Activated CD4-positive, alpha-beta T cell treated with anti-CD3 and anti-CD28 coated beads, Interleukin-2, amount 10 ng/mL, durations not matched to agents 7 days and 5 days (primary cell): ENCODE measurements at regions not wholly inside any gene's neighbourhood (a gene's known extent, or its start where the extent isn't known, plus 50 kb on each side); places are given as distances from the start of the nearest gene placed in this dataset.

ENCODE experiments used
- CTCF ChIA-PET: fragments of 350-600 bp; sonication (Branson Sonifier 250); formaldehyde crosslinking; loops from one replicate; lab custom pipeline; 2021; ENCODE audit warnings: antibody characterized with exemption; lab: Charles Lee
- POLR2A ChIA-PET: fragments of 350-600 bp; sonication (Branson Sonifier 250); formaldehyde crosslinking; loops from one replicate; lab custom pipeline; 2021; ENCODE audit warnings: antibody characterized with exemption; lab: Charles Lee
- DNase-seq: peaks from one replicate; pipeline ENCODE4 v3.0.0-alpha.2; 2020
- H3K27ac Mint-ChIP-seq: one replicate; pipeline ENCODE4 v1.8.0; 2021; ENCODE audit warnings: mild to moderate bottlenecking, moderate library complexity, mixed read lengths
- H3K27me3 Mint-ChIP-seq: one replicate; pipeline ENCODE4 v1.8.0; 2021; ENCODE audit warnings: mixed read lengths
- H3K36me3 Mint-ChIP-seq: one replicate; pipeline ENCODE4 v1.8.0; 2021; ENCODE audit warnings: low read depth, mixed read lengths
- H3K4me1 Mint-ChIP-seq: one replicate; pipeline ENCODE4 v1.8.0; 2021; ENCODE audit warnings: mixed read lengths
- H3K4me3 Mint-ChIP-seq: one replicate; pipeline ENCODE4 v1.8.0; 2021; ENCODE audit warnings: mild to moderate bottlenecking, moderate library complexity, mixed read lengths
- H3K9me3 Mint-ChIP-seq: one replicate; pipeline ENCODE4 v1.8.0; 2021; ENCODE audit warnings: mixed read lengths

GRCh38 chr5:119808474-119808873 is 179.1 kb downstream of the FAM170A start:
- Mint-ChIP-seq H3K36me3 (no peaks in the 10 kb centered on the region), H3K4me1 (no peaks in the 10 kb centered on the region), H3K4me3 (no peak overlapping the region), H3K9me3 (peaks cover 12% of the 10 kb centered on the region), H3K27ac (no peak overlapping the region), H3K27me3 (no peaks in the 10 kb centered on the region)
- POLR2A ChIA-PET = no interaction called here
- CTCF ChIA-PET = no interaction called here
- no peak for DNase-seq

GRCh38 chr5:119810217-119810616 is 180.9 kb downstream of the FAM170A start:
- no peak overlapping the region for H3K27ac Mint-ChIP-seq
- H3K4me1 Mint-ChIP-seq = no peaks in the 10 kb centered on the region
- DNase-seq = no peak
- H3K36me3 Mint-ChIP-seq = no peaks in the 10 kb centered on the region
- H3K4me3 Mint-ChIP-seq = no peak overlapping the region
- ChIA-PET POLR2A (no interaction called here), CTCF (no interaction called here)
- peaks cover 12% of the 10 kb centered on the region for H3K9me3 Mint-ChIP-seq
- no peaks in the 10 kb centered on the region for H3K27me3 Mint-ChIP-seq

GRCh38 chr5:119811458-119811857 is 182.1 kb downstream of the FAM170A start:
- Mint-ChIP-seq H3K27me3 (no peaks in the 10 kb centered on the region), H3K27ac (no peak overlapping the region), H3K36me3 (no peaks in the 10 kb centered on the region), H3K9me3 (peaks cover 10% of the 10 kb centered on the region), H3K4me3 (no peak overlapping the region), H3K4me1 (no peaks in the 10 kb centered on the region)
- ChIA-PET CTCF (no interaction called here), POLR2A (no interaction called here)
- DNase-seq = no peak

- ChIA-PET CTCF (no interaction called here), POLR2A (no interaction called here)
- no peaks in the 10 kb centered on the region for H3K4me1 Mint-ChIP-seq
- H3K9me3 Mint-ChIP-seq = no peaks in the 10 kb centered on the region
- no peak overlapping the region for H3K4me3 Mint-ChIP-seq
- no peaks in the 10 kb centered on the region for H3K36me3 Mint-ChIP-seq
- no peak overlapping the region for H3K27ac Mint-ChIP-seq
- DNase-seq = no peak
- no peaks in the 10 kb centered on the region for H3K27me3 Mint-ChIP-seq
These were observed 185.3 kb downstream of the FAM170A start for GRCh38 chr5:119814655-119815054.

GRCh38 chr5:119816055-119816454 is 186.7 kb downstream of the FAM170A start:
- ChIA-PET CTCF (no interaction called here), POLR2A (no interaction called here)
- no peaks in the 10 kb centered on the region for H3K36me3 Mint-ChIP-seq
- no peaks in the 10 kb centered on the region for H3K27me3 Mint-ChIP-seq
- H3K4me1 Mint-ChIP-seq = no peaks in the 10 kb centered on the region
- no peak for DNase-seq
- H3K9me3 Mint-ChIP-seq = no peaks in the 10 kb centered on the region
- no peak overlapping the region for H3K27ac Mint-ChIP-seq
- no peak overlapping the region for H3K4me3 Mint-ChIP-seq

GRCh38 chr5:119820016-119820415 is 190.7 kb downstream of the FAM170A start:
- Mint-ChIP-seq H3K27ac (no peak overlapping the region), H3K27me3 (no peaks in the 10 kb centered on the region), H3K4me1 (no peaks in the 10 kb centered on the region), H3K36me3 (no peaks in the 10 kb centered on the region), H3K4me3 (no peak overlapping the region), H3K9me3 (no peaks in the 10 kb centered on the region)
- ChIA-PET CTCF (no interaction called here), POLR2A (no interaction called here)
- DNase-seq = no peak

GRCh38 chr5:119820608-119821007 is 191.2 kb downstream of the FAM170A start:
- H3K27me3 Mint-ChIP-seq = no peaks in the 10 kb centered on the region
- H3K4me3 Mint-ChIP-seq = no peak overlapping the region
- H3K9me3 Mint-ChIP-seq = no peaks in the 10 kb centered on the region
- CTCF ChIA-PET = no interaction called here
- no peak for DNase-seq
- H3K36me3 Mint-ChIP-seq = no peaks in the 10 kb centered on the region
- H3K27ac Mint-ChIP-seq = no peak overlapping the region
- H3K4me1 Mint-ChIP-seq = no peaks in the 10 kb centered on the region
- POLR2A ChIA-PET = no interaction called here

GRCh38 chr5:119828541-119828940 is 199.2 kb downstream of the FAM170A start:
- ChIA-PET CTCF (no interaction called here), POLR2A (no interaction called here)
- Mint-ChIP-seq H3K36me3 (no peaks in the 10 kb centered on the region), H3K27ac (no peak overlapping the region), H3K9me3 (no peaks in the 10 kb centered on the region), H3K27me3 (no peaks in the 10 kb centered on the region), H3K4me3 (no peak overlapping the region), H3K4me1 (no peaks in the 10 kb centered on the region)
- no peak for DNase-seq

- no peak overlapping the region for H3K4me3 Mint-ChIP-seq
- H3K4me1 Mint-ChIP-seq = no peaks in the 10 kb centered on the region
- H3K27me3 Mint-ChIP-seq = no peaks in the 10 kb centered on the region
These were observed 200.0 kb downstream of the FAM170A start for GRCh38 chr5:119829341-119829740.

GRCh38 chr5:119833176-119833575 is 203.8 kb downstream of the FAM170A start:
- Mint-ChIP-seq H3K36me3 (no peaks in the 10 kb centered on the region), H3K4me3 (no peak overlapping the region)
- CTCF ChIA-PET = no interaction called here

More at GRCh38 chr5:119829341-119829740, 200.0 kb downstream of the FAM170A start:
- H3K36me3 Mint-ChIP-seq = no peaks in the 10 kb centered on the region
- ChIA-PET POLR2A (no interaction called here), CTCF (no interaction called here)
- no peaks in the 10 kb centered on the region for H3K9me3 Mint-ChIP-seq
- no peak for DNase-seq
- no peak overlapping the region for H3K27ac Mint-ChIP-seq

GRCh38 chr5:119840175-119840574 is 210.8 kb downstream of the FAM170A start:
- no peak overlapping the region for H3K4me3 Mint-ChIP-seq
- H3K4me1 Mint-ChIP-seq = no peaks in the 10 kb centered on the region
- no peak overlapping the region for H3K27ac Mint-ChIP-seq
- peaks cover 2% of the 10 kb centered on the region for H3K9me3 Mint-ChIP-seq
- no peak for DNase-seq
- no peaks in the 10 kb centered on the region for H3K36me3 Mint-ChIP-seq
- CTCF ChIA-PET = no interaction called here
- H3K27me3 Mint-ChIP-seq = no peaks in the 10 kb centered on the region
- POLR2A ChIA-PET = no interaction called here

More at GRCh38 chr5:119833176-119833575, 203.8 kb downstream of the FAM170A start:
- no peak for DNase-seq
- no peak overlapping the region for H3K27ac Mint-ChIP-seq
- no peaks in the 10 kb centered on the region for H3K27me3 Mint-ChIP-seq
- no peaks in the 10 kb centered on the region for H3K9me3 Mint-ChIP-seq
- H3K4me1 Mint-ChIP-seq = no peaks in the 10 kb centered on the region
- POLR2A ChIA-PET = no interaction called here

- Mint-ChIP-seq H3K36me3 (no peaks in the 10 kb centered on the region), H3K9me3 (no peaks in the 10 kb centered on the region), H3K27ac (no peak overlapping the region), H3K4me3 (no peak overlapping the region), H3K4me1 (no peaks in the 10 kb centered on the region), H3K27me3 (no peaks in the 10 kb centered on the region)
- ChIA-PET CTCF (no interaction called here), POLR2A (no interaction called here)
- DNase-seq = no peak
These were observed 222.8 kb downstream of the FAM170A start for GRCh38 chr5:119852140-119852539.

GRCh38 chr5:119860463-119860862 is 231.1 kb downstream of the FAM170A start:
- Mint-ChIP-seq H3K4me3 (no peak overlapping the region), H3K9me3 (no peaks in the 10 kb centered on the region), H3K4me1 (no peaks in the 10 kb centered on the region), H3K27ac (no peak overlapping the region), H3K27me3 (no peaks in the 10 kb centered on the region), H3K36me3 (no peaks in the 10 kb centered on the region)
- POLR2A ChIA-PET = no interaction called here
- CTCF ChIA-PET = interaction anchor here (0.9 kb wide), 1 partner anchor 29 kb away, joined by 3 read pairs; no protein-coding TSS in a partner anchor
- DNase-seq = no peak

GRCh38 chr5:119862619-119863018 is 233.3 kb downstream of the FAM170A start:
- no peak overlapping the region for H3K4me3 Mint-ChIP-seq
- CTCF ChIA-PET = no interaction called here
- POLR2A ChIA-PET = no interaction called here
- no peaks in the 10 kb centered on the region for H3K4me1 Mint-ChIP-seq
- no peak for DNase-seq
- no peak overlapping the region for H3K27ac Mint-ChIP-seq
- no peaks in the 10 kb centered on the region for H3K36me3 Mint-ChIP-seq
- no peaks in the 10 kb centered on the region for H3K9me3 Mint-ChIP-seq
- H3K27me3 Mint-ChIP-seq = no peaks in the 10 kb centered on the region
